Cardiac septum (tissue), 1 donor: ENCODE measurements at regions not wholly inside any gene's neighbourhood (a gene's known extent, or its start where the extent isn't known, plus 50 kb on each side); places are given as distances from the start of the nearest gene placed in this dataset.

Source experiments
- DNase-seq: peaks from one replicate; pipeline ENCODE4 v3.0.0-alpha.2; 2020; ENCODE audit warnings: low spot score
- intact Hi-C: fragments of 100-400 bp; cut with DNase I; formaldehyde crosslinking; loops from one replicate; pipeline ENCODE4 v1.14.0; 2022
- donor health status: DM: no; HTN: no; CAD: no.

- intact Hi-C loops = no loop called here
- no peak for DNase-seq
Measured at GRCh38 chr5:64110222-64110621, 55.4 kb upstream of the RNF180 start.

- intact Hi-C loops = no loop called here
- no peak for DNase-seq
Measured at GRCh38 chr5:64108674-64109073, 57.0 kb upstream of the RNF180 start.

GRCh38 chr5:64100203-64100602 is 65.4 kb upstream of the RNF180 start:
- no peak for DNase-seq
- intact Hi-C loops = no loop called here

- intact Hi-C loops = no loop called here
Measured at GRCh38 chr5:64096771-64097170, 68.9 kb upstream of the RNF180 start.

GRCh38 chr5:64077589-64077988 is 88.1 kb upstream of the RNF180 start:
- intact Hi-C loops = no loop called here
- no peak for DNase-seq

More at GRCh38 chr5:64096771-64097170, 68.9 kb upstream of the RNF180 start:
- DNase-seq = no peak

GRCh38 chr5:64074533-64074932 is 91.1 kb upstream of the RNF180 start:
- intact Hi-C loops = loop anchor here (5.0 kb wide), 2 partner anchors 133 to 538 kb away; no protein-coding TSS in a partner anchor
- DNase-seq = no peak

GRCh38 chr5:64069486-64069885 is 96.2 kb upstream of the RNF180 start:
- DNase-seq = no peak
- intact Hi-C loops = no loop called here

GRCh38 chr5:64050296-64050695 is 88.1 kb upstream of the HTR1A start:
- no peak for DNase-seq
- intact Hi-C loops = no loop called here

- intact Hi-C loops = no loop called here
Measured at GRCh38 chr5:64040490-64040889, 78.2 kb upstream of the HTR1A start.

GRCh38 chr5:64026493-64026892 is 64.2 kb upstream of the HTR1A start:
- no peak for DNase-seq
- intact Hi-C loops = no loop called here

More at GRCh38 chr5:64040490-64040889, 78.2 kb upstream of the HTR1A start:
- DNase-seq = no peak

GRCh38 chr5:64019746-64020145 is 57.5 kb upstream of the HTR1A start:
- DNase-seq = no peak
- intact Hi-C loops = no loop called here

- intact Hi-C loops = no loop called here
- no peak for DNase-seq
Measured at GRCh38 chr5:64018966-64019365, 56.7 kb upstream of the HTR1A start.

GRCh38 chr5:64015824-64016223 is 53.6 kb upstream of the HTR1A start:
- DNase-seq = no peak
- intact Hi-C loops = no loop called here
